Vagina (tissue), 2 donors: ENCODE measurements at regions not wholly inside any gene's neighbourhood (a gene's known extent, or its start where the extent isn't known, plus 50 kb on each side); places are given as distances from the start of the nearest gene placed in this dataset.

ENCODE experiments used
- DNase-seq, 2 donors: peaks; one replicate each; pipeline ENCODE4 v3.0.0-alpha.2; 2017; ENCODE audit errors: extremely low spot score in 2 of 2
- H3K27ac ChIP-seq: fragments of 200-600 bp; sonication (generic); one replicate; pipeline ENCODE4 v1.5.1; 2019
- H3K27me3 ChIP-seq: fragments of 200-600 bp; sonication (generic); one replicate; pipeline ENCODE4 v1.5.1; 2019
- H3K36me3 ChIP-seq, 2 donors: fragments of 200-600 bp; sonication (generic); one replicate each; pipeline ENCODE4 v1.5.1; 2017 to 2019
- H3K4me1 ChIP-seq: fragments of 200-600 bp; sonication (generic); one replicate; pipeline ENCODE4 v1.5.1; 2019
- H3K4me3 ChIP-seq, 2 donors: fragments of 200-600 bp; sonication (generic); 1 replicate in 1 of 2; 2 replicates in 1 of 2; pipeline ENCODE4 v1.5.1; 2016 to 2019
- H3K9me3 ChIP-seq: fragments of 200-600 bp; sonication (generic); one replicate; pipeline ENCODE4 v1.5.1; 2019
- POLR2A ChIP-seq, 2 donors: fragments of 450-650 bp; IDR thresholded peaks; one replicate each; pipeline ENCODE4 v1.6.1; 2017; ENCODE audit warnings: antibody characterized with exemption in 2 of 2, mild to moderate bottlenecking in 2 of 2, moderate library complexity in 2 of 2
- POLR2AphosphoS5 ChIP-seq, 2 donors: sonication (generic); formaldehyde crosslinking; IDR thresholded peaks; one replicate each; pipeline ENCODE4 v1.9.0; 2017; ENCODE audit warnings: antibody characterized with exemption in 2 of 2, mild to moderate bottlenecking in 2 of 2, low read depth in 1 of 2; ENCODE audit not compliant: insufficient read depth in 1 of 2
- intact Hi-C: fragments of 100-400 bp; cut with DNase I; formaldehyde crosslinking; loops from one replicate; pipeline ENCODE4 v1.15.1; 2023
- TF ChIP-seq, protein P1 (sequence below), 3 experiments: fragments of 450-650 bp in 2 of 3; fragments of 200-600 bp in 1 of 3; sonication (generic) in 1 of 3; IDR thresholded peaks; one replicate each; pipeline ENCODE4 v1.5.1; 2017 to 2019; ENCODE audit warnings: antibody characterized with exemption in 3 of 3, mild to moderate bottlenecking in 2 of 3, moderate library complexity in 2 of 3

DNA sequence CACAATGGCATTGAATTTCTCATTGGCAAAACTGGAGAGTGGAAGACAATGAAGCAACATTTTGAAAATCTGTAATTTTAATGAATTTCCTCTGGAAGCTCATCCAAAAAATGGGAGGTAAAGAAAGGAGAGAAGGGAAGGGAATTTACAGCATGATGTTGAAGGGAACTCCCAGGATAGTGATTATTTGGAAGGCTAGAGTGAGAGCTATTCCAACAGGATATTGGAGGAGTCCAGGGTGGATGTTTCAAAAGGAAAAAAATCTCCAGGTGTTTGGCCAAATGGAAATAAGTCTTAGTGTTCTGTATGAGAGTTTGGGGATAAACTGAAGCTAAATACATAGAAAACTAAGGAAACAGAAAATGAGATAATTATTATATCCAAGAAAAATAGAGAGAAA is 106.2 kb downstream of the IZUMO3 start:
- DNase-seq: no peak
- Histone ChIP-seq H3K27me3 (no peaks in the 10 kb centered on the region), H3K4me3 (no peak overlapping the region), H3K27ac (no peak overlapping the region), H3K9me3 (no peaks in the 10 kb centered on the region), H3K4me1 (no peaks in the 10 kb centered on the region), H3K36me3 (no peaks in the 10 kb centered on the region)
- no peak for TF ChIP-seq POLR2A (IDR thresholded peaks at IDR 0.05)
- TF ChIP-seq POLR2AphosphoS5 (IDR thresholded peaks at IDR 0.05; ENCODE audit: insufficient read depth in 1 of 2, low read depth in 1 of 2): no peak
- TF ChIP-seq, protein P1, sequence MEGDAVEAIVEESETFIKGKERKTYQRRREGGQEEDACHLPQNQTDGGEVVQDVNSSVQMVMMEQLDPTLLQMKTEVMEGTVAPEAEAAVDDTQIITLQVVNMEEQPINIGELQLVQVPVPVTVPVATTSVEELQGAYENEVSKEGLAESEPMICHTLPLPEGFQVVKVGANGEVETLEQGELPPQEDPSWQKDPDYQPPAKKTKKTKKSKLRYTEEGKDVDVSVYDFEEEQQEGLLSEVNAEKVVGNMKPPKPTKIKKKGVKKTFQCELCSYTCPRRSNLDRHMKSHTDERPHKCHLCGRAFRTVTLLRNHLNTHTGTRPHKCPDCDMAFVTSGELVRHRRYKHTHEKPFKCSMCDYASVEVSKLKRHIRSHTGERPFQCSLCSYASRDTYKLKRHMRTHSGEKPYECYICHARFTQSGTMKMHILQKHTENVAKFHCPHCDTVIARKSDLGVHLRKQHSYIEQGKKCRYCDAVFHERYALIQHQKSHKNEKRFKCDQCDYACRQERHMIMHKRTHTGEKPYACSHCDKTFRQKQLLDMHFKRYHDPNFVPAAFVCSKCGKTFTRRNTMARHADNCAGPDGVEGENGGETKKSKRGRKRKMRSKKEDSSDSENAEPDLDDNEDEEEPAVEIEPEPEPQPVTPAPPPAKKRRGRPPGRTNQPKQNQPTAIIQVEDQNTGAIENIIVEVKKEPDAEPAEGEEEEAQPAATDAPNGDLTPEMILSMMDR (IDR thresholded peaks at IDR 0.05): no peak
- intact Hi-C loops: no loop called here

DNA sequence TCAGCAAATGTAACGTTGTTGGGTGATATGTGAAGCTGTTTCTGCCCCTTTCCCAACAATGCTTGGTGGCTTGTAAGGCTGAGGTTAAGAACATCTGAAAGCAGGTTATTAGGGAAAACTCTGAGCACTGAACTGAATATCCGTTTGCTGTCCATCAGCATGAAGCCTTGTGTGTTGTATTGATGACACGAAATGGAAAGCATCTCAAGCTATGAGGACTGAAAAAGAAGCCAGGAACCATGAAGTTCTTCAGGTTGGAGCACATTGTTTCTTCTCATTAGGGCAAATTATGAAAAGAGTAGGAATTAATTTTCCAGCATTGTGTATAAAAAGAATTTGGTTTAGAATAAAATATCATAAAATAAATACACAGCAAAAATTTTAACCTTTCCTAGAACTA is 106.8 kb downstream of the IZUMO3 start:
- Histone ChIP-seq H3K4me1 (no peaks in the 10 kb centered on the region), H3K27ac (no peak overlapping the region), H3K4me3 (no peak overlapping the region), H3K9me3 (no peaks in the 10 kb centered on the region), H3K27me3 (no peaks in the 10 kb centered on the region), H3K36me3 (no peaks in the 10 kb centered on the region)
- DNase-seq: no peak
- intact Hi-C loops: no loop called here
- TF ChIP-seq POLR2AphosphoS5 (IDR thresholded peaks at IDR 0.05; ENCODE audit: insufficient read depth in 1 of 2, low read depth in 1 of 2): no peak
- TF ChIP-seq POLR2A (IDR thresholded peaks at IDR 0.05): no peak
- TF ChIP-seq, protein P1 (IDR thresholded peaks at IDR 0.05): no peak

DNA sequence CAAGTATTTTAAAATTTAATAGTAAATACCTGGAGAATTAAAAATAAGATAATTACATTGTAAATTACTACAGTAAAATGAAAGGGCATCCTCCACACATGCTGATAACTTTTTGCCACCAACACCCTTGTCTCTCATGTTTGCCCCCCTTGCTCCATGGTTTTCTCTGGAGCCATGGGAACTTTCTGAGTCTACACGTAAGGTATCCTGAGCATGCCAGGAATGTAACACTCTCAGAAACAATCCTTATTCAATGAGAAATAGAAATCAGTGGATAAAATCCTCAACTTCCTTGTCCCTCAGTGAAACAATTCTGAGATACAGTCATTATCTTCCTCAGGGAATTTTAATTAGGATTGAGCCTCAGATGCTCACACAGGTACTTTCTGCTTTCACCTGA is 108.9 kb downstream of the IZUMO3 start:
- H3K36me3 ChIP-seq: no peaks in the 10 kb centered on the region
- H3K4me3 ChIP-seq: no peak overlapping the region
- no peaks in the 10 kb centered on the region for H3K4me1 ChIP-seq
- no peak overlapping the region for H3K27ac ChIP-seq
- H3K27me3 ChIP-seq: no peaks in the 10 kb centered on the region
- TF ChIP-seq POLR2AphosphoS5 (IDR thresholded peaks at IDR 0.05; ENCODE audit: insufficient read depth in 1 of 2, low read depth in 1 of 2): no peak
- TF ChIP-seq, protein P1 (IDR thresholded peaks at IDR 0.05): no peak
- TF ChIP-seq POLR2A (IDR thresholded peaks at IDR 0.05): no peak
- DNase-seq: no peak
- H3K9me3 ChIP-seq: no peaks in the 10 kb centered on the region
- intact Hi-C loops: no loop called here

DNA sequence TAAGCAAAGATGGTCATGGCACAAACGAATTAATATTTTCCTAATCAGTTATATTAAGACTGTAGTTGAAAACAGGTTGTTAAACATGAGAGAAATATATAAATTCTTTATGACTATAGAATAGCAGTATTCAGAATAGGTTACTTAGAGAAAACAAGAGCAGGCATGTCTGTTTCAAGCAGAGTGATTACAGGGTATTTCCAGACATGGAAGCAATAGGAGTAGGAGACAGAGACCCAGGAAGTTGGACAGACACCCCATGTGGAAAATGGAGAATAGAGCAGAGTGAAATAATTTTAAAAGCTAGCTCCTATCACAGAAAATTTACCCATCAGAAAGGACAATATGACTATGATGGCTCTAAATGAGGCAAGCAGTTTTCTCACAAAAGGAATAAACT is 111.5 kb downstream of the IZUMO3 start:
- intact Hi-C loops: no loop called here
- no peaks in the 10 kb centered on the region for H3K9me3 ChIP-seq
- DNase-seq: no peak
- no peak overlapping the region for H3K27ac ChIP-seq
- no peaks in the 10 kb centered on the region for H3K27me3 ChIP-seq
- H3K36me3 ChIP-seq: no peaks in the 10 kb centered on the region
- no peak overlapping the region for H3K4me3 ChIP-seq
- H3K4me1 ChIP-seq: no peaks in the 10 kb centered on the region
- no peak for TF ChIP-seq POLR2A (IDR thresholded peaks at IDR 0.05)
- TF ChIP-seq POLR2AphosphoS5 (IDR thresholded peaks at IDR 0.05; ENCODE audit: insufficient read depth in 1 of 2, low read depth in 1 of 2): no peak

DNA sequence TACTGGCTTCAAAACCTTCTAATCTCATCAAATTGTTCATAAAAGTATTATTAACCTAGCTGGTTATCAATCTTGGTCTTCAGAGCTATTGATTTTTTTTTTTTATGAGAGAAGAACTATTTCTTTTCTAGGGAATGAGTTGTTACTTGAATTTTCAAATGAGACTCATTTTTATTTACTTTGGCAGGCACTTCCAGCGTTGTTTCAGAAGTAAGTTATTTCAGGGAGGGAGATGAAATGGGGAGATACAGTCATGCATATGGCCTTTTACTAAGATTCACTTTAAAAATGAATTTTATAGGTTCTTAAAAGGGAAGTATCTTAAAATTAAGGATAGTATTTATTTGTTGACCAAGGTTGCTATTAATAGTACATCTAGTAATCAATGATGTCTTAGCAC is 129.6 kb downstream of the IZUMO3 start:
- Histone ChIP-seq H3K27ac (no peak overlapping the region), H3K27me3 (no peaks in the 10 kb centered on the region), H3K4me1 (no peaks in the 10 kb centered on the region), H3K4me3 (no peak overlapping the region), H3K9me3 (no peaks in the 10 kb centered on the region), H3K36me3 (no peaks in the 10 kb centered on the region)
- intact Hi-C loops: no loop called here
- TF ChIP-seq, protein P1 (IDR thresholded peaks at IDR 0.05): no peak
- TF ChIP-seq POLR2A (IDR thresholded peaks at IDR 0.05): no peak
- TF ChIP-seq POLR2AphosphoS5 (IDR thresholded peaks at IDR 0.05; ENCODE audit: insufficient read depth in 1 of 2, low read depth in 1 of 2): no peak
- no peak for DNase-seq
